PFSK-1 (cell line): ENCODE measurements at regions not wholly inside any gene's neighbourhood (a gene's known extent, or its start where the extent isn't known, plus 50 kb on each side); places are given as distances from the start of the nearest gene placed in this dataset.

Experiments
- FOXP2 ChIP-seq: optimal IDR thresholded peaks from 2 replicates; pipeline ENCODE3; 2011; ENCODE audit warnings: borderline replicate concordance, control low read depth, inconsistent platforms; ENCODE audit not compliant: insufficient read depth; ENCODE audit errors: extremely low read length, extremely low read depth
- POLR2AphosphoS5 ChIP-seq: IDR thresholded peaks from 2 replicates; pipeline ENCODE4 v1.6.1; 2012; ENCODE audit warnings: low read depth, mild to moderate bottlenecking, control low read depth, low read length, moderate library complexity
- SIN3A ChIP-seq: IDR thresholded peaks from 2 replicates; pipeline ENCODE4 v1.6.1; 2012; ENCODE audit warnings: mild to moderate bottlenecking, low read length, moderate library complexity, borderline replicate concordance; ENCODE audit not compliant: insufficient read depth
- TAF1 ChIP-seq: IDR thresholded peaks from 2 replicates; pipeline ENCODE4 v1.6.1; 2012; ENCODE audit warnings: low read length, control low read depth, borderline replicate concordance; ENCODE audit not compliant: insufficient read depth
- TF ChIP-seq, protein P1 (sequence below), 2 experiments: IDR thresholded peaks; 2 replicates each; pipeline versions ENCODE4 v1.6.1 to v1.8.0; 2011 to 2012; ENCODE audit warnings: low read depth in 2 of 2, low read length in 2 of 2, control low read depth in 1 of 2, inconsistent platforms in 1 of 2, mild to moderate bottlenecking in 1 of 2, moderate library complexity in 1 of 2; ENCODE audit not compliant: insufficient read depth in 1 of 2

- no peak for TF ChIP-seq TAF1
- no peak for TF ChIP-seq SIN3A
- TF ChIP-seq, protein P1, sequence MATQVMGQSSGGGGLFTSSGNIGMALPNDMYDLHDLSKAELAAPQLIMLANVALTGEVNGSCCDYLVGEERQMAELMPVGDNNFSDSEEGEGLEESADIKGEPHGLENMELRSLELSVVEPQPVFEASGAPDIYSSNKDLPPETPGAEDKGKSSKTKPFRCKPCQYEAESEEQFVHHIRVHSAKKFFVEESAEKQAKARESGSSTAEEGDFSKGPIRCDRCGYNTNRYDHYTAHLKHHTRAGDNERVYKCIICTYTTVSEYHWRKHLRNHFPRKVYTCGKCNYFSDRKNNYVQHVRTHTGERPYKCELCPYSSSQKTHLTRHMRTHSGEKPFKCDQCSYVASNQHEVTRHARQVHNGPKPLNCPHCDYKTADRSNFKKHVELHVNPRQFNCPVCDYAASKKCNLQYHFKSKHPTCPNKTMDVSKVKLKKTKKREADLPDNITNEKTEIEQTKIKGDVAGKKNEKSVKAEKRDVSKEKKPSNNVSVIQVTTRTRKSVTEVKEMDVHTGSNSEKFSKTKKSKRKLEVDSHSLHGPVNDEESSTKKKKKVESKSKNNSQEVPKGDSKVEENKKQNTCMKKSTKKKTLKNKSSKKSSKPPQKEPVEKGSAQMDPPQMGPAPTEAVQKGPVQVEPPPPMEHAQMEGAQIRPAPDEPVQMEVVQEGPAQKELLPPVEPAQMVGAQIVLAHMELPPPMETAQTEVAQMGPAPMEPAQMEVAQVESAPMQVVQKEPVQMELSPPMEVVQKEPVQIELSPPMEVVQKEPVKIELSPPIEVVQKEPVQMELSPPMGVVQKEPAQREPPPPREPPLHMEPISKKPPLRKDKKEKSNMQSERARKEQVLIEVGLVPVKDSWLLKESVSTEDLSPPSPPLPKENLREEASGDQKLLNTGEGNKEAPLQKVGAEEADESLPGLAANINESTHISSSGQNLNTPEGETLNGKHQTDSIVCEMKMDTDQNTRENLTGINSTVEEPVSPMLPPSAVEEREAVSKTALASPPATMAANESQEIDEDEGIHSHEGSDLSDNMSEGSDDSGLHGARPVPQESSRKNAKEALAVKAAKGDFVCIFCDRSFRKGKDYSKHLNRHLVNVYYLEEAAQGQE (IDR thresholded peaks at IDR 0.05; ENCODE audit: insufficient read depth in 1 of 2, low read depth in 2 of 2, low read length in 2 of 2): no peak
- no peak for TF ChIP-seq FOXP2
- TF ChIP-seq POLR2AphosphoS5: no peak
Measured at GRCh38 chr3:111323019-111323418, 219.0 kb upstream of the CD96 start.

DNA sequence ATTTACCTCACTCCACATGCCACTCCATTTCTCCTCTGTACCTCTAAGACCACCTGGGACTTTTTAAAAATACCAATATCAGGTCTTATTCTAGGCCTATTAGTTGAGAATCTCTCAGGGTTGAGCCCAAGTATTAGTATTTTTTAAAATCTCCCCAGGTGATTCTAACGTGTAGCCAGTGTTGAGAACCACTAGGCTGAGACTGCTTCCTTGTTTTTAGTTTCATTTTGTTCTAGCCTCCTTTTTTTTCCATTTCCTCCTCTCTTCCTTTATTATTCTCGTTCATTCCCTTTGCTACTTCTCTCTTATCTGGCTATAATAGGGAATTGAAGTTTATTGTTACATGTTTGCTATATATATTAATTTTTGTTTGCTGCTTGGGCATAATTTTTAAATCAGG, 217.8 kb upstream of the CD96 start:
- no peak for TF ChIP-seq SIN3A
- no peak for TF ChIP-seq TAF1
- TF ChIP-seq FOXP2: no peak
- TF ChIP-seq, protein P1 (IDR thresholded peaks at IDR 0.05; ENCODE audit: insufficient read depth in 1 of 2, low read depth in 2 of 2, low read length in 2 of 2): no peak
- TF ChIP-seq POLR2AphosphoS5: no peak

GRCh38 chr3:111324645-111325044, 217.4 kb upstream of the CD96 start:
- TF ChIP-seq TAF1 (no peak), FOXP2 (no peak), POLR2AphosphoS5 (no peak)

DNA sequence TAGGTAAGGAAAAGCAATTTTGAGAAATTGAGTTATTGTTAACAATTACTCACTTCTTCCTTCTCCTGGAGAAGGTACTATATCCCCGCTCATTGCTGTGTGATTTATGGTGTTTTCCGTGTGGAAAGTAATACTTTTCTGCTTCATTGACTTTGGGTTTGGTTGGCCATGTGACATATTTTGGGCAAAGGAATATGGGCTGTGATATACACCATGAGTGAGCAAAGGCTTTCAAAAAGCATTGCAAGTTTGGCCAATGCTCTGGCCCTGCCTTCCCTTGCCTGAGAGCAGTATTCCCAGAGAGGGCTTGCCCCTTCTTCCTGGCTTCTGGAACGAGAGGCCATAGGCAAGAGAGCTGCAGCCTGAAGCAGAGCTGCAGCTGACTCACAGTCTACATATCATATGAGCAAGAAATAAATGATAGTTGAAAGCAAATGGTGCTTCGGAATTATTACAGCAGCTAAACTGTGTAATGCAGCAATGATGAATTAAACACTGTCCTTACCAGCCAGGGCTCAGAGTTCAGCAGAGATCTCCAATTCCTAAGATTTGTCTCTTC, 216.8 kb upstream of the CD96 start:
- TF ChIP-seq TAF1: no peak
- no peak for TF ChIP-seq POLR2AphosphoS5
- TF ChIP-seq FOXP2: no peak
- TF ChIP-seq, protein P1 (IDR thresholded peaks at IDR 0.05; ENCODE audit: insufficient read depth in 1 of 2, low read depth in 2 of 2, low read length in 2 of 2): no peak
- TF ChIP-seq SIN3A: no peak

- TF ChIP-seq TAF1 (no peak), POLR2AphosphoS5 (no peak), FOXP2 (no peak), SIN3A (no peak)
- TF ChIP-seq, protein P1 (IDR thresholded peaks at IDR 0.05; ENCODE audit: insufficient read depth in 1 of 2, low read depth in 2 of 2, low read length in 2 of 2): no peak
Measured at GRCh38 chr3:111326144-111326995, 215.6 kb upstream of the CD96 start.
